NCI-H187 (cell line): ENCODE measurements at regions not wholly inside any gene's neighbourhood (a gene's known extent, or its start where the extent isn't known, plus 50 kb on each side); places are given as distances from the start of the nearest gene placed in this dataset.

Experiments
- DNase-seq, 2 experiments: peaks; one replicate each; lab custom pipeline; 2025; lab: John Stamatoyannopoulos, UW

- no peak for DNase-seq
Measured at GRCh38 chr18:79610461-79611039, 69.1 kb upstream of the CTDP1 start.

- DNase-seq, result no peak
Measured at GRCh38 chr18:79611040-79611681, 68.4 kb upstream of the CTDP1 start.

GRCh38 chr18:79612291-79613108 lies 67.1 kb upstream of the CTDP1 start:
- DNase-seq, result no peak

GRCh38 chr18:79613186-79613931 lies 66.2 kb upstream of the CTDP1 start:
- no peak for DNase-seq

- no peak for DNase-seq
Measured at GRCh38 chr18:79614211-79614955, 65.2 kb upstream of the CTDP1 start.

- DNase-seq, result no peak
Measured at GRCh38 chr18:79615091-79615490, 64.5 kb upstream of the CTDP1 start.

- no peak for DNase-seq
Measured at GRCh38 chr18:79615586-79615985, 64.0 kb upstream of the CTDP1 start.

GRCh38 chr18:79616651-79617510 lies 62.7 kb upstream of the CTDP1 start:
- no peak for DNase-seq

- no peak for DNase-seq
Measured at GRCh38 chr18:79617511-79618500, 61.8 kb upstream of the CTDP1 start.

GRCh38 chr18:79620576-79621165 lies 58.9 kb upstream of the CTDP1 start:
- no peak for DNase-seq

- no peak for DNase-seq
Measured at GRCh38 chr18:79621501-79621900, 58.1 kb upstream of the CTDP1 start.

- no peak for DNase-seq
Measured at GRCh38 chr18:79622004-79622403, 57.6 kb upstream of the CTDP1 start.

GRCh38 chr18:79624356-79625170 lies 55.0 kb upstream of the CTDP1 start:
- no peak for DNase-seq

GRCh38 chr18:79625195-79625923 lies 54.2 kb upstream of the CTDP1 start:
- DNase-seq, result no peak

- DNase-seq, result no peak
Measured at GRCh38 chr18:79625924-79626561, 53.6 kb upstream of the CTDP1 start.

- no peak for DNase-seq
Measured at GRCh38 chr18:79626905-79627749, 52.5 kb upstream of the CTDP1 start.
